HG02884 (cell line): ENCODE measurements at regions not wholly inside any gene's neighbourhood (a gene's known extent, or its start where the extent isn't known, plus 50 kb on each side); places are given as distances from the start of the nearest gene placed in this dataset.

ENCODE experiments used
- ATAC-seq: cut with Tn5 transposase; IDR thresholded peaks from one replicate; pipeline ENCODE4 v1.9.1; 2021; ENCODE audit warnings: mild to moderate bottlenecking, moderate library complexity; ENCODE audit not compliant: unreplicated experiment

DNA sequence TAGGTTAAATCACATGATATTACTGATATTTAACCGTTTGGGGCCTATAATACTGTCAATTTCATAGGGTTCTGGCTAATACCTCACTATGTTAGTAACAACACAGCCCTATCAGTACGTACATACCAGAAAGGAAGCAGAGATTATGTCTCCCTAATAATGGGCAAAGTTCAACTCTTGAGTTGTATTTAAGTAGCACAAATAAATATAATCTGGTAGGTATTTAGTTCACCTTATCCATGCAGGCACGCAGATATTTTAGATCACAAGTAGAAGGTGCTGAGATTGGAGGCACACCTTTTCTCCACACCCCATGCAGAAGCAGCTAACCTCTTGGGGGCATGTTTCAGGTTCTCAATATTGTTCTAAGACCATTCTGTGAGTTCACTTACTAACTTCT is 118.9 kb downstream of the IRS1 start:
- no peak for ATAC-seq

- no peak for ATAC-seq
Observed at GRCh38 chr2:226679389-226680065, 120.1 kb downstream of the IRS1 start.

- ATAC-seq, result no peak
Observed at GRCh38 chr2:226678422-226678821, 121.2 kb downstream of the IRS1 start.

- ATAC-seq, result no peak
Observed at GRCh38 chr2:226677080-226677479, 122.5 kb downstream of the IRS1 start.

DNA sequence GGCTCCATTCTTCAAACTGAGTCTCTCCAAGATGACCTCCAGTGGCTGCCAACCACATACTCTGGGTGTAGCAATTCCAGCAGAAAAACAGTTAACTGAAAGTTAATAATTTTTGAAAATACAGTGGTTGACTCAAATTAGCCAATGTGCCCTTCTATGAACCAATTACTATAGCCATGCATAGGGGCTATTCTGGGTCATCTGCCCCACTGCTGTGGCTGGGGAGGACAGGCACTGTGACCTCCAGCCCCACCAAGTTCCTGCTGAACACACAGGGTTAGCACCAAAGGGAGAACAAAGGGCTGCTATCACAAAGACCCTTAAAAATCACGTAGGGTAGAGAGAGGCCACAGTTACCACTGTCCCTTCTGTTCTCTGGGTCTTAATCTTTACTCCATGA is 123.0 kb downstream of the IRS1 start:
- ATAC-seq, result no peak

- no peak for ATAC-seq
Observed at GRCh38 chr2:226674123-226674522, 125.5 kb downstream of the IRS1 start.

GRCh38 chr2:226673314-226673723 is 126.3 kb downstream of the IRS1 start:
- no peak for ATAC-seq

- ATAC-seq, result no peak
Observed at GRCh38 chr2:226671141-226671676, 128.4 kb downstream of the IRS1 start.

DNA sequence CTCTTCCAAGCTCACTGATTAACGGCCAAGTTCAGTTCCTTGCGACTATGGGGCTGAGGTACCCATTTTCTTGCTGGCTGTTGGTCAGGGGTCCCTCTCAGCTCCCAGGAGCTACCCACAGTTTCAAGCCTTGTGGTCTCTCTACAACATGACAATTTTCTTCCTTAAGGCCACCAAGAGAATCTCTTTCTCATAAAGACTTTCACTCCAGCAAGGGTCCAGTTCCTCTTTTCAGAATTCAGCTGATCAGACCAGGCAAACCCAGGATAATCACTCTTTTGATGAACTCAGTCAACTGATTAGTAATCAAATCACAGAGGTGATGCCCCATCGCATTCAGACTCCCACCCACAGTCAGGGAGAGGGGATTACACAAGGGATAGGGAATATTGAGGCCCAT is 129.7 kb downstream of the IRS1 start:
- no peak for ATAC-seq

DNA sequence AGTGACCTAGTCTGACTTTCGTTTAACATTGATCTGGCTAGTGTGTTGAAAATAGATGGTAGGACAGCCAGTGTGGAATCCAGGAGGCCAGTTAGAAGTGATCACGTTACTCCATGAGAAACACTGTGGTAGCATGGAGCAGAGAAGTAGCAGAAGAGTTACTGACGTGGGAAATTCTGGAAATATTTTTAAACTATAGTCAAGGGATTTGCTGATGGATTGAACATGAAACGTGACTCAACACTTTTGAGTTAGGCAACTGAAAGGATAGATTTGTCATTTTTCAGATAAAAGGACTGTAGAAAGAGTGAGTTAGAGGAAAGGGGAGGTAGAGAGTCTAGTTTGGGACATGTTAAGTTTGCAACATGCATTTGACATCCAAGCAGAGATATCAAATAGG is 130.4 kb downstream of the IRS1 start:
- no peak for ATAC-seq

- no peak for ATAC-seq
Observed at GRCh38 chr2:226667736-226668135, 131.9 kb downstream of the IRS1 start.

DNA sequence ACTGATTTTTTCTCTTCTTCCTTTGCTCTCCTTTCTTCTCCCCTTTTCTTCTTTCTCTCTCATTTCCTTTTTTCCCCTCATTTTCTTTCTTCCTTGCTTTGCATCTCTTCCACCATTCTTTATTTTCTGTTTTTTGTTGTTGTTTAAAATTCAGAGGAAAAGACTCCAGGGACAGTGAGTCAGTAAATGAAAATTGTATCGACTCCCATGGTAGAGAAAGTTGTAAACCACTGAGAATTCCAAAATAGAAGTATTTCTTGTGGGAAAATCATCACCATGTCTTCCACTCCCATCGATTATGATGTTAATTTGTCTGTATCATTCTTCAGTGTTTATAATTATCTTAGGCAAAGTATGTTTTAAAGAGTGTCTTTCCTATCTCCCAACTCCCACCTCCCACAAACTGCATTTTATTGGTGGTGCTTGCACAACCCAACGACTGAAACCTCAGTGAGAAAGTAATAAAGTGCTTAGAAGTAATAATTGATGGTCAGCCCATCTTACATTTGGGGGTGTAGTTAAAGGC is 134.3 kb downstream of the IRS1 start:
- no peak for ATAC-seq

GRCh38 chr2:226664661-226665060 is 135.0 kb downstream of the IRS1 start:
- ATAC-seq, result no peak

- ATAC-seq, result no peak
Observed at GRCh38 chr2:226664140-226664539, 135.5 kb downstream of the IRS1 start.

GRCh38 chr2:226661789-226662545 is 137.7 kb downstream of the IRS1 start:
- ATAC-seq, result no peak

DNA sequence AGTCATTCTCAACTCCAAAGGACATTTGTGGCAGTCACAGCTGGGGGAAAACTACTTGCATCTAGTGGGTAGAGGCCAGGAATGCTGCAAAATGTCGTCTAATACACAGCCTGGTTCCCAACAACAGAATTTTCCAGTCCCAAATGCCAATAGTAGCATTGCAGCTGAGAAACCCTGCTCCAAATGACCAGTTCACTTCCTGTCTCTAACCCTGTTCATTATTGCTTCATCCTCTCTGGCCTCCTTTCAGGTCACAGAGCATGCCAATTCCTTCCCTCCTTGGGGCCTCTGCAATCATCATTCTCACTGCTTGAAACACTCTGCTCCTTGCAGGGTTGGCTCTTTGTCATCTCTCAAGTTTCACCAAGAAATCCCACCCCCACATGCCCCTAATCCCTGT is 139.1 kb downstream of the IRS1 start:
- no peak for ATAC-seq

DNA sequence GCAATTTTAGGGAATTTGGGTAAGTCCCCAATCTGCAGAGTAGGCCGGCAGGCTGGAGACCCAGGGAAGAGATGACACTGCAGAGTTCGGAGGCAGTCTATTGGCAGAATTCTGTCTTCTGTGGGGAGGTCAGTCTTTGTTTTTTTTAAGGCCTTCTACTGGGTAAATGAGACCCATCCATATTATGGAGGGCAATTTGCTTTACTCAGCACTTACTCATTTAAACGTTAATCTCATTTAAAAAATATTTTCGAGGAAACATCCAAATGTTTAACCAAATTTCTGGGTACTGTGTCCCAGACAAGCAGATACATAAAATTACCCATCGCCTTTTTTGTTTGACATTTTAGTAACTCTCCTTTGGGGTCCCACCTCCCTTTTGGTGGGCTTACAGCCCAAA is 139.5 kb downstream of the IRS1 start:
- no peak for ATAC-seq

- no peak for ATAC-seq
Observed at GRCh38 chr2:226659410-226659809, 140.2 kb downstream of the IRS1 start.

GRCh38 chr2:226658555-226658954 is 141.1 kb downstream of the IRS1 start:
- no peak for ATAC-seq

GRCh38 chr2:226657340-226658053 is 142.1 kb downstream of the IRS1 start:
- no peak for ATAC-seq

DNA sequence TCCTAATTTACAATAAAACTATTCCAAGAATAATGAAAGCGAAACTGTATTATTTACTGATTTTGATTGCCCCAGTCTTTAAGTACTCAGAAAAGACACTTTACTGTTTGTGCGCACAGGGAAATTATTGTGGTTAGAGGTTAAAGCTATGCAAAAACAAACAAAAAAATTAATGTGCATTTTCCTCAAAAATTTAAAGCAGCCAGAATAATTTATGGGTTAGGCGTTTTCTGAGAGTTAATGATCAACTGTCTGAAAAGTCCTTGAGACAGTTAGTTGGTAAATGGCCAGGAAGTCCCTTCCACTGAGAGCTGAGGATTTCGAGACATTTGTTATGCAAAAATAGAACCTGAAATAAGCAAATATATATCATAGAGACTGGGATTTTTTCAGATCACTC is 143.3 kb downstream of the IRS1 start:
- no peak for ATAC-seq
